ENCODE measurements at regions not wholly inside any gene's neighbourhood (a gene's known extent, or its start where the extent isn't known, plus 50 kb on each side); places are given as distances from the start of the nearest gene placed in this dataset.

DNA sequence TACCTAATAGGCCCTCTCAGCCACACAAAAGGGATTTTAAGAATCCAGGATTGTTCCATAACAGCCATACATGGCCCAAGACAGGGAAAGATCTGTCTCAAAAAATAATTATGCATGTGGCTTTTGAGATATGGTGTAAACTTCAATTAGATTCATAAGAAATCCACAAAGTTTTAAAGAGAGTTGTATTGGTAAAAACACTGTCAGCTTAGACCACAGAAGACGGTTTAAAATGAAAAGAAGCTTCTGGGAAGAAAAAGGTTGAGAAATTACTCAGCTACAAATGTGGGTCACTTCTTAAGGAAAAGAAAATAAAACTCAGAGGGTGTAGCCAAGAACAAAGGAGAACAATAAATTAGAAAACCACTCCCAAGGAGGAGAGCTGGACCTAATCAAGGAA lies 191.4 kb downstream of the KIF26A start:
- no peak for ATAC-seq
- Histone ChIP-seq H3K36me3 (ENCODE audit: control insufficient read depth in 1 of 2, insufficient read depth in 2 of 2, low read length in 2 of 2) (no peaks in the 10 kb centered on the region), H3K4me2 (ENCODE audit: low read length) (no peak overlapping the region), H2AFZ (ENCODE audit: low read depth, low read length, poor library complexity, severe bottlenecking) (no peak overlapping the region), H3K79me2 (ENCODE audit: insufficient read depth, low read length) (no peaks in the 10 kb centered on the region), H3K4me3 (replicated peaks in 1 of 2; ENCODE audit: low read depth in 1 of 2, low read length in 2 of 2) (no peak overlapping the region), H3K9me3 (ENCODE audit: control insufficient read depth in 1 of 2, insufficient read depth in 1 of 2, low read depth in 1 of 2, low read length in 2 of 2) (peaks cover 0 to 8% of the 10 kb centered on the region in 2 experiments; a peak in 1 of 4 replicates), H3K9me2 (ENCODE audit: insufficient read depth) (no peaks in the 10 kb centered on the region), H3K9ac (ENCODE audit: low read length) (no peak overlapping the region), H3K27ac (ENCODE audit: low read depth, low read length) (no peak overlapping the region), H4K20me1 (ENCODE audit: insufficient read depth) (no peaks in the 10 kb centered on the region), H3K27me3 (ENCODE audit: insufficient read depth, low read length) (no peaks in the 10 kb centered on the region), H3K4me1 (ENCODE audit: control insufficient read depth in 1 of 2, insufficient read depth in 2 of 2, low read length in 2 of 2) (no peaks in the 10 kb centered on the region)
- CTCF ChIA-PET, result interaction anchor here (1.2 kb wide), 1 partner anchor 12 kb away, joined by 5 read pairs; no protein-coding TSS in a partner anchor
- POLR2A ChIA-PET, result no interaction called here
- no peak for DNase-seq (ENCODE audit: low read depth, low spot score)
- no TSS peak for BruUV-seq (replicated peaks)
- no peak for TF ChIP-seq EZH2 (IDR thresholded peaks at IDR 0.05)
- TF ChIP-seq, protein P1, sequence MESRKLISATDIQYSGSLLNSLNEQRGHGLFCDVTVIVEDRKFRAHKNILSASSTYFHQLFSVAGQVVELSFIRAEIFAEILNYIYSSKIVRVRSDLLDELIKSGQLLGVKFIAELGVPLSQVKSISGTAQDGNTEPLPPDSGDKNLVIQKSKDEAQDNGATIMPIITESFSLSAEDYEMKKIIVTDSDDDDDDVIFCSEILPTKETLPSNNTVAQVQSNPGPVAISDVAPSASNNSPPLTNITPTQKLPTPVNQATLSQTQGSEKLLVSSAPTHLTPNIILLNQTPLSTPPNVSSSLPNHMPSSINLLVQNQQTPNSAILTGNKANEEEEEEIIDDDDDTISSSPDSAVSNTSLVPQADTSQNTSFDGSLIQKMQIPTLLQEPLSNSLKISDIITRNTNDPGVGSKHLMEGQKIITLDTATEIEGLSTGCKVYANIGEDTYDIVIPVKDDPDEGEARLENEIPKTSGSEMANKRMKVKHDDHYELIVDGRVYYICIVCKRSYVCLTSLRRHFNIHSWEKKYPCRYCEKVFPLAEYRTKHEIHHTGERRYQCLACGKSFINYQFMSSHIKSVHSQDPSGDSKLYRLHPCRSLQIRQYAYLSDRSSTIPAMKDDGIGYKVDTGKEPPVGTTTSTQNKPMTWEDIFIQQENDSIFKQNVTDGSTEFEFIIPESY (IDR thresholded peaks at IDR 0.05; ENCODE audit: extremely low read depth, insufficient replicate concordance, low read length), result no peak
- TF ChIP-seq, protein P2, sequence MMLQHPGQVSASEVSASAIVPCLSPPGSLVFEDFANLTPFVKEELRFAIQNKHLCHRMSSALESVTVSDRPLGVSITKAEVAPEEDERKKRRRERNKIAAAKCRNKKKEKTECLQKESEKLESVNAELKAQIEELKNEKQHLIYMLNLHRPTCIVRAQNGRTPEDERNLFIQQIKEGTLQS (IDR thresholded peaks at IDR 0.05), result no peak
- TF ChIP-seq CEBPB (IDR thresholded peaks at IDR 0.05; ENCODE audit: low read depth), result no peak
- no peak for TF ChIP-seq ELF1 (IDR thresholded peaks at IDR 0.05; ENCODE audit: borderline replicate concordance, low read depth)
- no peak for TF ChIP-seq YY1 (IDR thresholded peaks at IDR 0.05; ENCODE audit: extremely low read depth, insufficient replicate concordance, low read depth, low read length)
- TF ChIP-seq POLR2AphosphoS5 (IDR thresholded peaks at IDR 0.05; ENCODE audit: low read depth, low read length), result no peak
- TF ChIP-seq ZFX (IDR thresholded peaks at IDR 0.05), result no peak
- TF ChIP-seq SIN3A (IDR thresholded peaks at IDR 0.05; ENCODE audit: low read depth), result no peak
- TF ChIP-seq SRF (IDR thresholded peaks at IDR 0.05; ENCODE audit: low read depth), result no peak
- no peak for TF ChIP-seq RAD21 (IDR thresholded peaks at IDR 0.05; ENCODE audit: low read depth)
- TF ChIP-seq FOSL1 (IDR thresholded peaks at IDR 0.05; ENCODE audit: low read depth), result no peak
- no peak for TF ChIP-seq ZNF274 (IDR thresholded peaks at IDR 0.05; ENCODE audit: low read depth, low read length)
- no peak for TF ChIP-seq JUND (IDR thresholded peaks at IDR 0.05)
- RAD21 ChIA-PET (ENCODE audit: low non-redundant PET in 1 of 2, low total read pairs in 2 of 2, uncharacterized antibody in 2 of 2, unreplicated experiment in 2 of 2), result no interaction called here
- intact Hi-C loops (cut with micrococcal nuclease), result no loop called here
